HepG2 (cell line): ENCODE measurements at regions not wholly inside any gene's neighbourhood (a gene's known extent, or its start where the extent isn't known, plus 50 kb on each side); places are given as distances from the start of the nearest gene placed in this dataset.
A peak's percentile ranks its signal among the peaks of the same experiment; 100 is the strongest.

Experiments
- CTCF ChIP-seq: sonication (generic); formaldehyde crosslinking; IDR thresholded peaks from 2 replicates; pipeline ENCODE4 v1.5.0; 2020; ENCODE audit warnings: mild to moderate bottlenecking, missing genetic modification reagents, moderate library complexity
- ELF4 ChIP-seq: sonication (generic); formaldehyde crosslinking; IDR thresholded peaks from 2 replicates; pipeline ENCODE4 v1.5.0; 2020; ENCODE audit warnings: missing genetic modification reagents, mild to moderate bottlenecking, moderate library complexity, borderline replicate concordance
- EZH2 ChIP-seq: conservative IDR thresholded peaks from 2 replicates; pipeline ENCODE4 v1.6.1; 2012; ENCODE audit warnings: mild to moderate bottlenecking, low read depth, low read length, moderate library complexity
- GMEB1 ChIP-seq: sonication (generic); formaldehyde crosslinking; IDR thresholded peaks from 2 replicates; pipeline ENCODE4 v1.5.1; 2020; ENCODE audit warnings: missing genetic modification reagents, mild to moderate bottlenecking, borderline replicate concordance
- HINFP ChIP-seq: sonication (generic); formaldehyde crosslinking; IDR thresholded peaks from 2 replicates; pipeline ENCODE4 v1.4.0; 2020; ENCODE audit warnings: low read depth, mild to moderate bottlenecking, missing genetic modification reagents
- HNF4A ChIP-seq: sonication (generic); formaldehyde crosslinking; IDR thresholded peaks from 2 replicates; pipeline ENCODE4 v1.4.0; 2020; ENCODE audit warnings: missing genetic modification reagents
- NFKBIZ ChIP-seq: IDR thresholded peaks from 2 replicates; pipeline ENCODE4 v1.6.1; 2018; ENCODE audit warnings: missing genetic modification reagents, missing compliant biosample characterization
- NR3C1 ChIP-seq: sonication (generic); formaldehyde crosslinking; IDR thresholded peaks from 2 replicates; pipeline ENCODE4 v1.4.0; 2020; ENCODE audit warnings: missing genetic modification reagents
- PBX2 ChIP-seq: IDR thresholded peaks from 2 replicates; pipeline ENCODE4 v1.6.1; 2016; ENCODE audit warnings: control low read depth
- SMC3 ChIP-seq: IDR thresholded peaks from 2 replicates; pipeline ENCODE4 v1.6.1; 2011; ENCODE audit warnings: low read length, improper control_type of control experiment
- ZNF383 ChIP-seq: sonication (generic); formaldehyde crosslinking; IDR thresholded peaks from 2 replicates; pipeline ENCODE4 v1.4.0; 2020; ENCODE audit warnings: missing genetic modification reagents, mild to moderate bottlenecking, borderline replicate concordance
- TF ChIP-seq, protein P1 (sequence below): sonication (generic); formaldehyde crosslinking; IDR thresholded peaks from 2 replicates; pipeline ENCODE4 v1.5.1; 2020; ENCODE audit warnings: mild to moderate bottlenecking, missing genetic modification reagents, moderate library complexity

GRCh38 chr5:92906798-92907376 is 674.1 kb downstream of the NR2F1-AS1 start:
- TF ChIP-seq HINFP (no peak), GMEB1 (no peak), SMC3 (no peak), ZNF383 (no peak), NFKBIZ (CRISPR knock-in tag) (no peak), ELF4 (CRISPR knock-in tag) (no peak), CTCF (CRISPR knock-in tag) (no peak), HNF4A (peak; percentile 41; the same call in 1 of the 2 replicates), NR3C1 (CRISPR knock-in tag) (no peak), EZH2 (no peak), PBX2 (CRISPR knock-in tag) (no peak)
- TF ChIP-seq, protein P1, sequence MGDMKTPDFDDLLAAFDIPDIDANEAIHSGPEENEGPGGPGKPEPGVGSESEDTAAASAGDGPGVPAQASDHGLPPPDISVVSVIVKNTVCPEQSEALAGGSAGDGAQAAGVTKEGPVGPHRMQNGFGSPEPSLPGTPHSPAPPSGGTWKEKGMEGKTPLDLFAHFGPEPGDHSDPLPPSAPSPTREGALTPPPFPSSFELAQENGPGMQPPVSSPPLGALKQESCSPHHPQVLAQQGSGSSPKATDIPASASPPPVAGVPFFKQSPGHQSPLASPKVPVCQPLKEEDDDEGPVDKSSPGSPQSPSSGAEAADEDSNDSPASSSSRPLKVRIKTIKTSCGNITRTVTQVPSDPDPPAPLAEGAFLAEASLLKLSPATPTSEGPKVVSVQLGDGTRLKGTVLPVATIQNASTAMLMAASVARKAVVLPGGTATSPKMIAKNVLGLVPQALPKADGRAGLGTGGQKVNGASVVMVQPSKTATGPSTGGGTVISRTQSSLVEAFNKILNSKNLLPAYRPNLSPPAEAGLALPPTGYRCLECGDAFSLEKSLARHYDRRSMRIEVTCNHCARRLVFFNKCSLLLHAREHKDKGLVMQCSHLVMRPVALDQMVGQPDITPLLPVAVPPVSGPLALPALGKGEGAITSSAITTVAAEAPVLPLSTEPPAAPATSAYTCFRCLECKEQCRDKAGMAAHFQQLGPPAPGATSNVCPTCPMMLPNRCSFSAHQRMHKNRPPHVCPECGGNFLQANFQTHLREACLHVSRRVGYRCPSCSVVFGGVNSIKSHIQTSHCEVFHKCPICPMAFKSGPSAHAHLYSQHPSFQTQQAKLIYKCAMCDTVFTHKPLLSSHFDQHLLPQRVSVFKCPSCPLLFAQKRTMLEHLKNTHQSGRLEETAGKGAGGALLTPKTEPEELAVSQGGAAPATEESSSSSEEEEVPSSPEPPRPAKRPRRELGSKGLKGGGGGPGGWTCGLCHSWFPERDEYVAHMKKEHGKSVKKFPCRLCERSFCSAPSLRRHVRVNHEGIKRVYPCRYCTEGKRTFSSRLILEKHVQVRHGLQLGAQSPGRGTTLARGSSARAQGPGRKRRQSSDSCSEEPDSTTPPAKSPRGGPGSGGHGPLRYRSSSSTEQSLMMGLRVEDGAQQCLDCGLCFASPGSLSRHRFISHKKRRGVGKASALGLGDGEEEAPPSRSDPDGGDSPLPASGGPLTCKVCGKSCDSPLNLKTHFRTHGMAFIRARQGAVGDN (CRISPR knock-in tag): no peak
